Ovary (tissue), 7 donors: ENCODE measurements at regions not wholly inside any gene's neighbourhood (a gene's known extent, or its start where the extent isn't known, plus 50 kb on each side); places are given as distances from the start of the nearest gene placed in this dataset.

Experiments used
- DNase-seq, 5 donors: peaks; one replicate each; pipeline ENCODE4 v3.0.0-alpha.2; 2019 to 2020
- H3K27ac ChIP-seq, 2 donors: fragments of 200-600 bp; one replicate each; pipeline versions ENCODE4 v1.5.1 to v1.8.0; 2019 to 2022
- H3K27me3 ChIP-seq: fragments of 200-600 bp; one replicate; pipeline ENCODE4 v1.8.0; 2022
- H3K36me3 ChIP-seq: fragments of 200-600 bp; sonication (generic); one replicate; pipeline ENCODE4 v1.5.1; 2019
- H3K4me1 ChIP-seq: one replicate; pipeline ENCODE4 v1.8.1; 2013; ENCODE audit warnings: mild to moderate bottlenecking, moderate library complexity; ENCODE audit not compliant: insufficient read depth
- H3K4me3 ChIP-seq: fragments of 200-600 bp; sonication (generic); one replicate; pipeline ENCODE4 v1.5.1; 2017
- H3K9me3 ChIP-seq, 2 donors: fragments of 200-600 bp in 1 of 2; sonication (generic) in 1 of 2; one replicate each; pipeline versions ENCODE4 v1.5.1 to v1.8.1; 2013 to 2019; ENCODE audit warnings: mild to moderate bottlenecking in 1 of 2, moderate library complexity in 1 of 2
- EP300 ChIP-seq: sonication (generic); formaldehyde crosslinking; IDR thresholded peaks from one replicate; pipeline ENCODE4 v1.6.1; 2017; ENCODE audit warnings: antibody characterized with exemption
- POLR2A ChIP-seq: fragments of 450-650 bp; IDR thresholded peaks from one replicate; pipeline ENCODE4 v1.6.1; 2017; ENCODE audit warnings: antibody characterized with exemption, mild to moderate bottlenecking, moderate library complexity
- WGBS, 3 donors: extraction: QIAGEN DNeasy Blood & Tissue Kit in 1 of 3; methylation state at CpG; one replicate each; pipeline versions ENCODE4 v1.1.5 to v1.1.7; 2013 to 2017; 5-methylcytosine and 5-hydroxymethylcytosine counted together
- intact Hi-C, 4 donors: fragments of 100-400 bp; cut with DNase I; formaldehyde crosslinking; loops; one replicate each; pipeline versions ENCODE4 v1.11.0 to v1.15.1; 2022 to 2023
- TF ChIP-seq, protein P1 (sequence below), 3 donors: fragments of 450-650 bp in 2 of 3; fragments of 200-600 bp in 1 of 3; IDR thresholded peaks; one replicate each; pipeline versions ENCODE4 v1.5.1 to v1.8.0; 2016 to 2022; ENCODE audit warnings: antibody characterized with exemption in 3 of 3, mild to moderate bottlenecking in 1 of 3
- donor health status: DM: no; HTN: no; CAD: no; lungs with moderate emphysema.
- donor health status: DM: no; HTN: no; CAD: no.
- donor health status: Bipolar disorder and iron deficiency.
- donor health status: DM: no; HTN: no; CAD: no.
- donor health status: DM: yes; HTN: yes; CAD: no.

DNA sequence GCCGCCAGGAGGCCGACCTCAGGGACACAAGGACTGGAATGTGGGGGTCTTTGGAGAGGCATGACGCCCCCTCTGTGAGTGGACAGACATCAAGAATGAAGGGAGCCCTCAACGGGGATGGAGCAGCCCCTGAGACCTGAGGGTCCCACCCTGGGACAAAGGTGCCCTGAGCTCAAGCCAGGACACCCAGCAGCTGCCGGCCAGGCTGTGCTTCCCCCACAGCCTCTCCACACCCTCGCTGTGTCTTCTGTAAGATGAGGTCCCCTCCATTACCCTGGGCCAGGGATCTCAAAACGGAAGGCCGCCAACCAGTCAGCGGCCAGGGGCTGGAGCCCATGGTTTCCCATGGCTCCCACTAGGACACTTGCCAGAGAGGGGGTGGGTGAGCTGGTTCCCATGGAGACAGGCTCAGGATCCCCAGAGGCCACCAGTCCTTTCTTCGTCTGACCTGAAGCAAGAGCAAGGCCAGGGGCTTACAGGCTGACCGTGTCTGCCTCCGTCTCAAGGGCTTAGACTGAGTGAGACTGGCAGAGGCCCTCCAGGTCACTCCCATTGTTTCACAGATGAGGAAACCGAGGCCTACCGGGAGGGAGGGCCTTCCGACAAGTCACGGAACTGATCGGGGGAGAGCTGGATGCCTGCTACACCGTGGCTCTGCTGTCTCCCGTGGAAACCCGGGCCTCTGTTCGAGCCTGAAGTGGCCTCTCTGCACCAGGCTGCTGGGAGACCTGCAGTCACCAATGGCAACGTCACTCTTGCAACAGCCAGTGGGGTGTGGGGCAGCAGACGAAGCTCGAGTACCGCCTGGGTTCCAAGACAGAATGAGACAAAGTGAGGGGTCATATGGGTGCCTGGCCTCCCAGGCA lies 91.7 kb upstream of the DIO3 start:
- DNase-seq, result peak in 2 of 5 donors; percentile 8 to 28
- intact Hi-C loops, result loop anchor here in 1 of 4 donors (10.0 kb wide), 1 partner anchor 105 kb away; no protein-coding TSS in a partner anchor
- H3K27ac ChIP-seq, result no peak overlapping the region
- H3K27me3 ChIP-seq, result no peaks in the 10 kb centered on the region
- H3K4me1 ChIP-seq, result peaks cover 1% of the 10 kb centered on the region
- no peak overlapping the region for H3K4me3 ChIP-seq
- H3K9me3 ChIP-seq, result no peaks in the 10 kb centered on the region
- TF ChIP-seq, protein P1, sequence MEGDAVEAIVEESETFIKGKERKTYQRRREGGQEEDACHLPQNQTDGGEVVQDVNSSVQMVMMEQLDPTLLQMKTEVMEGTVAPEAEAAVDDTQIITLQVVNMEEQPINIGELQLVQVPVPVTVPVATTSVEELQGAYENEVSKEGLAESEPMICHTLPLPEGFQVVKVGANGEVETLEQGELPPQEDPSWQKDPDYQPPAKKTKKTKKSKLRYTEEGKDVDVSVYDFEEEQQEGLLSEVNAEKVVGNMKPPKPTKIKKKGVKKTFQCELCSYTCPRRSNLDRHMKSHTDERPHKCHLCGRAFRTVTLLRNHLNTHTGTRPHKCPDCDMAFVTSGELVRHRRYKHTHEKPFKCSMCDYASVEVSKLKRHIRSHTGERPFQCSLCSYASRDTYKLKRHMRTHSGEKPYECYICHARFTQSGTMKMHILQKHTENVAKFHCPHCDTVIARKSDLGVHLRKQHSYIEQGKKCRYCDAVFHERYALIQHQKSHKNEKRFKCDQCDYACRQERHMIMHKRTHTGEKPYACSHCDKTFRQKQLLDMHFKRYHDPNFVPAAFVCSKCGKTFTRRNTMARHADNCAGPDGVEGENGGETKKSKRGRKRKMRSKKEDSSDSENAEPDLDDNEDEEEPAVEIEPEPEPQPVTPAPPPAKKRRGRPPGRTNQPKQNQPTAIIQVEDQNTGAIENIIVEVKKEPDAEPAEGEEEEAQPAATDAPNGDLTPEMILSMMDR (IDR thresholded peaks at IDR 0.05), result no peak
- TF ChIP-seq EP300, result no peak
- TF ChIP-seq POLR2A, result no peak
- H3K36me3 ChIP-seq, result no peaks in the 10 kb centered on the region
- WGBS, 3 donors, result 86 to 89% (median 88%) methylated on average over 24 to 25 of the region's 25 CpGs

DNA sequence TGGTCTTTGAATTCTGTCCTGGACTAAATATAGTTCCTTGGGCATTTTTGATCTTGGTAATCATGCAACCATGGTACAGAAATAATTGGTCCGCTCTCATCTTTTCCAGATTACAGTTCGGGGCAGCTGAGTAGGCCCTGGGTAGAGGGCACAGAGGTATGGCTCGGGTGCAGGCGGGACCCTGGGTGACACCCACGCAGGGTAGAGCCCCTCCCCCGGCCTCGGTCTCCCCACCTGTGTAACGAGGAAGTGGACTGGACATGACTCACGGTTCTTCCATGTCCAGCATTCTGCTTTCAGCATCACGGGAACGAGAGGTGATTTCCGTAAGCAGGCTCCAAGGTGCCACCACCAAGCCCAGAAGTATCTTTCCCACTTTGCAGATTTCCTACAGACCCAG lies 91.0 kb upstream of the DIO3 start:
- Histone ChIP-seq H3K36me3 (no peaks in the 10 kb centered on the region), H3K4me3 (no peak overlapping the region), H3K27me3 (no peaks in the 10 kb centered on the region), H3K9me3 (no peaks in the 10 kb centered on the region), H3K4me1 (peaks cover 8% of the 10 kb centered on the region), H3K27ac (no peak overlapping the region)
- TF ChIP-seq POLR2A (no peak), EP300 (no peak)
- TF ChIP-seq, protein P1 (IDR thresholded peaks at IDR 0.05), result no peak
- WGBS, 3 donors, result 83 to 88% (median 84%) methylated on average over 12 of the region's 12 CpGs
- DNase-seq, result peak in 1 of 5 donors; percentile 6
- intact Hi-C loops, result loop anchor here in 1 of 4 donors (10.0 kb wide), 1 partner anchor 105 kb away; no protein-coding TSS in a partner anchor

GRCh38 chr14:101471723-101472517 lies 89.4 kb upstream of the DIO3 start:
- peak in 1 of 5 donors; percentile 6 for DNase-seq
- Histone ChIP-seq H3K27me3 (no peaks in the 10 kb centered on the region), H3K9me3 (no peaks in the 10 kb centered on the region), H3K36me3 (no peaks in the 10 kb centered on the region), H3K27ac (no peak overlapping the region), H3K4me3 (no peak overlapping the region), H3K4me1 (peaks cover 17% of the 10 kb centered on the region)
- WGBS, 3 donors, result 88 to 90% (median 90%) methylated on average over 16 of the region's 16 CpGs
- intact Hi-C loops, result loop anchor here in 1 of 4 donors (10.0 kb wide), 1 partner anchor 107 kb away; no protein-coding TSS in a partner anchor
- TF ChIP-seq POLR2A, result no peak
- no peak for TF ChIP-seq EP300
- TF ChIP-seq, protein P1 (IDR thresholded peaks at IDR 0.05), result no peak

- TF ChIP-seq POLR2A, result no peak
- TF ChIP-seq EP300, result no peak
- TF ChIP-seq, protein P1 (IDR thresholded peaks at IDR 0.05), result no peak
- WGBS, 3 donors, result 80 to 89% (median 82%) methylated on average over 6 of the region's 6 CpGs
- Histone ChIP-seq H3K9me3 (no peaks in the 10 kb centered on the region), H3K27me3 (no peaks in the 10 kb centered on the region), H3K27ac (no peak overlapping the region), H3K36me3 (no peaks in the 10 kb centered on the region), H3K4me3 (no peak overlapping the region), H3K4me1 (peaks cover 17% of the 10 kb centered on the region)
- DNase-seq, result no peak
- intact Hi-C loops, result loop anchor here in 1 of 4 donors (10.0 kb wide), 1 partner anchor 108 kb away; no protein-coding TSS in a partner anchor
Observed at GRCh38 chr14:101472518-101472849, 88.8 kb upstream of the DIO3 start.
